Spleen (tissue), 3 donors: ENCODE measurements at regions not wholly inside any gene's neighbourhood (a gene's known extent, or its start where the extent isn't known, plus 50 kb on each side); places are given as distances from the start of the nearest gene placed in this dataset.

Source experiments
- POLR2A ChIP-seq, 3 donors: fragments of 450-650 bp; IDR thresholded peaks; one replicate each; pipeline ENCODE4 v1.5.1; 2017; ENCODE audit warnings: antibody characterized with exemption in 3 of 3, mild to moderate bottlenecking in 1 of 3
- POLR2AphosphoS5 ChIP-seq, 3 donors: sonication (generic); formaldehyde crosslinking; IDR thresholded peaks; one replicate each; pipeline ENCODE4 v1.5.1; 2017; ENCODE audit warnings: antibody characterized with exemption in 3 of 3

DNA sequence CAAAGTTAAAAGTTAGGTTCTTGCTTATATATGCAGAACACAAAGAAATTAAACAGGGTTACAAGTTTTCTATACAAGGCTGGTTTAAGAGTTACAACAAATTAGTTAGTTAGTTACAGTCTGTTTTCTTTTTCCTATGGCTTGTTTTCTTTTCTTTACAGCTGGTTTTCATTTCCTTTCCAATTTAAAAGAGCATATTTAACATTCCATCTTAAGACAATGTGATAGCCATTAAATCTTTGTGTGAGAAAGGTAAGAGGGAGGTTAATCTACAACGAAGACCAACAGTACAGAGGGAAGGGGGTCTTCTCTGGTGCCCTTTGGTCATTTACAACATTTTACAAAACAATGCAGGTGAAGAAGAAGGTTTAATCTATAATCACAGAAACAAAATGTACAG lies 290.6 kb downstream of the ZNF674 start:
- no peak for TF ChIP-seq POLR2A (IDR thresholded peaks at IDR 0.05)
- TF ChIP-seq POLR2AphosphoS5 (IDR thresholded peaks at IDR 0.05): no peak
